ENCODE measurements at regions not wholly inside any gene's neighbourhood (a gene's known extent, or its start where the extent isn't known, plus 50 kb on each side); places are given as distances from the start of the nearest gene placed in this dataset.

GRCh38 chr14:81797315-81797714, 263.7 kb upstream of the SEL1L start:
- no peak for TF ChIP-seq CTCF (IDR thresholded peaks at IDR 0.05)
- no peak for TF ChIP-seq POLR2A (IDR thresholded peaks at IDR 0.05)
- TF ChIP-seq POLR2AphosphoS5 (IDR thresholded peaks at IDR 0.05): no peak
- no peak for TF ChIP-seq EP300 (IDR thresholded peaks at IDR 0.05)

Measured in upper lobe of left lung (tissue), 4 donors.